Pons (tissue), 1 donor: ENCODE measurements at regions not wholly inside any gene's neighbourhood (a gene's known extent, or its start where the extent isn't known, plus 50 kb on each side); places are given as distances from the start of the nearest gene placed in this dataset.
"Not testable (repeated sequence)": the region's sequence is repeated elsewhere in the genome, so short reads cannot be mapped to it uniquely, and the experiment has no call there.

Experiments used
- DNase-seq: peaks from one replicate; pipeline ENCODE4 v3.0.0-alpha.2; 2016; ENCODE audit warnings: low spot score

DNA sequence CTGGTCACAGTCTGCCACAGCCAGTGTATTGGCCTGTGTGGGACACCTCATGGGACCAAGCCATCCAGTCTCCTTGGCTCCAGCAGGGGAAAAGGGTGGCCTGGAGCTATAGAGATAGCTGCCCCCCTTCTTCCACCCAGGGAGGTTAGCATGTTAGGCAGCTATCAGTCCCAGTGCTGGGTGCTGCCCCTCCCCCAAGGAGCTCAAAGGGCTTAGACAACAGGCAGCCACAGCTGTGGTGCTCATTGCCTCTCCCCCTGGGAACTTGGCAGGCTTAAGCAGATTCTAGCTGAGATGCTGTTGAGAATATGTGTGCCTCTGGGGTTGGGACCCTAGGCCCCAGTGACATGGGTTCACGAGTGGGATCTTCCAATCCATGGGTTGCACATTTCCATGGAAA lies 226.0 kb upstream of the PTGER4 start:
- no peak for DNase-seq

DNA sequence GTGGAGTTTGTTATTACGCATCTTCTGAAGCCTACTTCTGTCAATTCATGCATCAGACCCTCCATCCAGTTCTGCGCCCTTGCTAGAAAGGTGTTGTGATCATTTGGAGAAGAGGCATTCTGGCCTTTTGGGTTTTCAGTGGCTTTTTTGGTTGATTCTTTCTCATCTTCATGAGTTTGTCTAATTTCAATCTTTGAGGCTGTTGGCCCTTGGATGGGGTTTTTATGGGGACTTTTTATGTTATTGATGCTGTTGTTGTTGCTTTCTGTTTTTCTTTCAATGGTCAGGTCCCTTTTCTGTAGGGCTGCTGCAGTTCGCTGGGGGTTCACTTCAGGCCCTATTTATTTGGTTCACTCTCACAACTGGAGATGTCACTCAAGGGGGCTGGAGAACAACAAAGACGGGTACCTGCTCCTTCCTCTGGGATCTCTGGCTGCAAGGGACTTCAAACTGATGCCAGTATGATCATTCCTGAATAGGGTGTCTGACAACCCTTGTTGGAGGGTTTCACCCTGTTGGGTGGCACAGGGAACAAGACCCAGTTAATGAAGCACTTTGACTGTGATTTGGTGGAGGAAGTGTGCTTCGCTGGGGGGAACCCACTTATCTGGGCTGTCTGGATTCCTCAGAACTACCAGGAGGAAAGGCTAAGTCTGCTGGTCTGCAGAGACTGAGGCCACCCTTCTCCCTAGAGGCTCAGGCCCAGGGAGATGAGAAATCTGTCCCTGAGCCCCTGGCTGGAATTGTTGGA lies 226.7 kb upstream of the PTGER4 start:
- DNase-seq: no peak

DNA sequence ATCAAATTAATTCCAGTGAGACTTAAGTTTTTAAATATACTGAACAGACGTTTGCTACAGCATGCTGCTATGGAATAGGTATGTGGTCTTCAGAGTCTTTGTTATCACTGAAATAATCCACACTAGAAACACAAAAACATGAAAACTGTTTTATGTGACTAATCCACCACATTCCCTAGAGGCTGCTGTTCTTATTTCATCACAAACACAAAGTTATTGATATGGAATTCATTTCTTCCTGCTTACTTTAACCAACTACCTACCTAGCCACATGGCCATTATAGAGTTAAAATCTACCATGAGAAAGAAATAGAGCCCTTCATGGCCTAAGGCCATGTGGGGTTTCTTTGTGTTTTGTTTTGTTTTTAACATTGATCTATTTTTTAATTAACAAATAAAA lies 232.3 kb upstream of the PTGER4 start:
- DNase-seq: no peak

DNA sequence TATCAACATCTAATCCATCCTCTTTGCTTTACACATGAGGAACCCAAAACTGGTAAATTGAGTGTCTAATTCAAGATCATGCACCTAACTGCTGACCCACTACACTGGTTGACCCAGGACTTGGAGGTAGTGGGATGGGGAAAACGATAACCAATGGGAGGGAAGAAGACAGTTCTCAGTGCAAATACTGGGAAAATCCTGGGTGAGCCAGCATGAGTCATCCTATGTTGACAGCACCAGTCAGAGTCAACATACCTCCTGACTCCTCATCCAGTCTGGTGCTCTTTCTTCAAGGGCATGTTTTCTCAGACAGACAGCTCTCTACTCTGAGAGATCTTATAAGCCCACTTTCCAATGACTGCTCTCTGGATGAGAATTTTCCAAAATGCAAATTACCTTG lies 232.8 kb upstream of the PTGER4 start:
- DNase-seq: no peak

DNA sequence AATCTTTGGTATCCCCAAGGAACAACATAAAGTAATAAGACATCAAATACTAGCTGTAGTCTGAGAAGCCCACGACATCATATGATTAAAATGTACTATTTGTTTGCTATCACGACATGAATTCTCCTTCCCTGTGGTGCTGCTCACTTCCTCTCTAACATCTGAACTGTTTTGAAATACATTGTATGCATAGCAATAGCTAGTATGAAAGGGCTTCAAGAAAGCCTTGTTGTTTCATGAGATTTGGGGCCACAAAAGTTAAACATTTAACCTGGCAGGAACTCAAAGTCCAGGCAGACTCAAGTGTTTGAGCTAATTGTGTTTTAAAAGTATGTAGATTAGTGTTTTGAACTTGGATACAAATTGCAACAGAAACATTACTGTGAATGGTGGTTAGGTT lies 237.4 kb upstream of the PTGER4 start:
- DNase-seq: no peak

DNA sequence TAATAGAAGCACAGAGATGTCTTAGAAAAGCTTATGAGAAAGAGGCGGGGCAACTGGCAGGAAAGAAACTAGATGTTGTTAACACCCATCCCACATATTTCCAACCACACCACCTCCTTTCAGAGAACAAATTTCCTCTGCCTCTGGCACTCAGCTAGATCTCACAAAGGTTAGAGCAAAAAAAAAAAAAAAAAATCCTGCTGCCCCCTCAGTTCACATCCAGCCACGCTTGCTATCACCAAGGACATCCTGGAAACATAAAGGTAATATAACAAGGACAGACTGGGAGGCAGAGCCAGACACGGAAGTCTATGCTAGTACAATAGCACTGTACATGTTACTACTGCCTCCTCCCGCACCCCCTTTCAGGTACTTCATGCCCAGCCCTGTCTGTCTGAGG lies 238.0 kb upstream of the PTGER4 start:
- no peak for DNase-seq

DNA sequence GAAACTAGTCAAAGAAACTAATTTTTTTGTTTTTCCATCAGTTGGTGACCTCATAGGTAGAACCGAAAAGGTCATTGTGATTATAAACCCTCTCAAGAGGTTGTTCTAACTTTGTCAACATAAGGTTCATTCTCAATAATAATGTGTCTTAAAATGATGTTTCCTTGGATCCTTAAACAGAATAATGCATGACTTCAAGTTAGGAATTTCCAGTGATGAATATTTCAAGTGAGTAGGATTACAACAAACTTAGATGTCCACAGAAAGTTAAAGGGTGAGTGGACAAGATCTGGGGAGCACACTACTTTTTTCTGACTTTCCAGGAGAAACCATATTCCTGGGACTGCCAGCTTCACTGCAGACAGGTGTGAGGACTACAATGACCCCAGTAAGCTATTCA lies 239.0 kb upstream of the PTGER4 start:
- no peak for DNase-seq

DNA sequence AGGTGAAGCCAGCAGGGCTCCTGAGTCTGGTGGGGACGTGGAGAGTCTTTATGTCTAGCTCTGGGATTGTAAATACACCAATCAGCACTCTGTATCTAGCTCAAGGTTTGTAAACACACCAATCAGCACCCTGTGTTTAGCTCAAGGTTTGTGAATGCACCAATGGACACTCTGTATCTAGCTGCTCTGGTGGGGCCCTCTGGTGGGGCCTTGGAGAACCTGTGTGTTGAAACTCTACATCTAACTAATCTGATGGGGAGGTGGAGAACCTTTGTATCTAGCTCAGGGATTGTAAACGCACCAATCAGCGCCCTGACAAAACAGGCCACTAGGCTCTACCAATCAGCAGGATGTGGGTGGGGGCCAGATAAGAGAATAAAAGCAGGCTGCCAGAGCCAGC lies 240.6 kb upstream of the PTGER4 start:
- not testable (repeated sequence) for DNase-seq

DNA sequence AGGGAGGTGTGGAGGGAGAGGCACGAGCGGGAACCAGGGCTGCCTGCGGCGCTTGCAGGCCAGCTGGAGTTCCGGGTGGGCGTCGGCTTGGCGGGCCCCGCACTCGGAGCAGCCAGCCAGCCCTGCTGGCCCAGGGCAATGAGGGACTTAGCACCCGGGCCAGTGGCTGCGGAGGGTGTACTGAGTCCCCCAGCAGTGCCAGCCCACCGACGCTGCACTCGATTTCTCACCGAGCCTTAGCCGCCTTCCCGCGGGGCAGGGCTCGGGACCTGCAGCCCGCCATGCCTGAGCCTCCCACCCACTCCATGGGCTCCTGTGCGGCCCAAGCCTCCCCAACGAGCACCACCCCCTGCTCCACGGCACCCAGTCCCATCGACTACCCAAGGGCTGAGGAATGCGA lies 241.1 kb upstream of the PTGER4 start:
- DNase-seq: not testable (repeated sequence)

DNA sequence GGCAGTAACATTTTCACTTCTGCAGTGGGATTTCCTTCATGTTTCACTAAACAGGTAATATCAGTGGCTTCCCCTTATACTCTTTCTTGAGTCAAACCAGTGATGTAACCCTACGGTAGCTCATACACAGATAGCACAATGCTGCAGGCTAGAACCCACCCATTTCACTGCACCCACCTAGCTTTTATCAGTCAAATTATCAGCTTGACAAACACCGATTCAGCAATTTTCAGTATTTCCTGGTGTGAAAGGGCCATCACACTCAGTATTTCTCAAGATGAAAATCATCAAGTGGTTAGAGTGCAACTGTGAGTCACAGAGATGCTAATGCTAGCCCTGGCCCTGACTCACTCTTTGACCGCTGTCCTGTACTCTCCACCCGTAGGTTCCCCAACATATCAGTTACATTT lies 242.3 kb upstream of the PTGER4 start:
- DNase-seq: no peak

DNA sequence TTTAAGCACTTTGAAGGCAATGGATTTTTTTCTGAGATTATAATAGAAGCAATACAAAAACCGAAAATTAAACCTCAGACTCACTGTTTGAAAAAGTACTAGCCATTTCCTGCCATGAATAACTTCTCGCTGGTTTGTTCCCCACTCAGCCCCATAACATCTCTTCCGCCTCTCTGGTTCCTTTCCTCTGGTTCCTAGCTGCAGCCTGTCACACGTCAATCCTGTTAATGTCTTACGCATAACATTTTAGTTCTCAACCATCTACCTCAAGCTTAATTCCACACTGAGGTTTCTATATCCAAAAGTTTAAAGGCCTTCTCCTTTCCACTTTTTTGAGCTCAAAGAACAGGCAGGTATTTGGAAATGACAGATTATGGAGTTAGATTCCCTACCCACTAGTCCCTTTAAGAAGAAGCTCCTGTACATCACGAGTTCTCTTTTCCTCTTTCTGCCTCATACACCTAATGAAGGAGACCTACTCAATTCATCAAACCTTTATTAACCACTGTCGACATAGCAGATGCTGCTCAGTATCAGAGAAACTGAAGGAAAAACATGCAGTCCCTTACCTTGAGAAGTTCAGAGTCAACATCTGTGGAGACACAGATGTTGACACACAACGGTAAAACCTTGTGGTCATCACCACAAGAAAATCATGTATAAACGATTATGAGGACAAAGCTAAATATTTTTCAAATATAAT lies 243.0 kb upstream of the PTGER4 start:
- peak; percentile 31 for DNase-seq

DNA sequence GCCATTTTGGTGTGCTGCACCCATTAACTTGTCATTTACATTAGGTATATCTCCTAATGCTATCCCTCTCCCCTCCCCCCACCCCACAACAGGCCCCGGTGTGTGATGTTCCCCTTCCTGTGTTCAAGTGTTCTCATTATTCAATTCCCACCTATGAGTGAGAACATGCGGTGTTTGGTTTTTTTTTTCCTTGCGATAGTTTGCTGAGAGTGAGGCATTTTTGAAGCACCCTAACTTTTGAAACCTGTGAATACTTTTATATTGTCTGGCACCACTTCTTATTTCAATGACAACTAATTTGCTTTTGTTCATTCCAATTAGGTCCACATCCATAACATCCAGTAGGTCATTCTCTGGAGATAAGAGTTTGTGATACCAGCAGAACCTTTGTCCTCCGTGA lies 244.0 kb upstream of the PTGER4 start:
- not testable (repeated sequence) for DNase-seq

DNA sequence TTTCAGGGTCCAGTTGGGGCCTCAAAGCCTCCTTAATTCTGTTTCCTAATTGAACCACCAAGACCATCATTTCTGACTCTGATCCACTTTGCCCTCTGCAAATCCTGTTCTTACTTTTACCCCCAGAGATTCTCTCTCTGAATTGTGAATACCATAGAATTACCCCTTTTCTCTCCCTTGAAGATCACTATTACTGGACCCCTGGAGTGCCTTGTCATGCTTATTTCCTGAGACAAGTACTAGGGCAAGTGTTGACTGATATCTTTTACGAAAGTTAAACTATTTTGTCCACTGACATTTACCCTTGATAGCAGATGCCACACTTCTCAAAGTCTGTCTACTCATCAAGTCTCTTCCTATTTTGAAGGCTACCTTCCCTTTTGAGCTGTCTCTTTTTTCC lies 246.9 kb upstream of the PTGER4 start:
- DNase-seq: no peak

DNA sequence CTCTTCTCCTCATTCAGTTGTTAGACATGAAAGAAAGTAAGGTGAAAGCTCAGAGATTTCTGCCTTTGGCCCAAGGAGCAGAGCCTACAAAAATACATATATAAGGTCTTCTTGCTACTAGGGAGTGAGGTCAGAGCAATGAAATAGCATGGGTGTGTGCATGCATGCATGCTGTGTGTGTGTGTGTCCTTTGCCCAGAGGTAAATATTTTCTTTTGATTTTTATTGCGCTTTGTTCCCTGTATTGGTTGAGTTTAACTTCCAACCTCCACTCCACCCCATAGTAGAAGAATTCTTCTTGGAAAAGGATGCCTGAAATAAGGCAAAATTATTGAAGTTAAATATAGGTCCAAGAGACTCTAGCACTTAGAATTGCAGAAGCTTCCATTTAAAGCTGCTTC lies 248.0 kb upstream of the PTGER4 start:
- DNase-seq: no peak

DNA sequence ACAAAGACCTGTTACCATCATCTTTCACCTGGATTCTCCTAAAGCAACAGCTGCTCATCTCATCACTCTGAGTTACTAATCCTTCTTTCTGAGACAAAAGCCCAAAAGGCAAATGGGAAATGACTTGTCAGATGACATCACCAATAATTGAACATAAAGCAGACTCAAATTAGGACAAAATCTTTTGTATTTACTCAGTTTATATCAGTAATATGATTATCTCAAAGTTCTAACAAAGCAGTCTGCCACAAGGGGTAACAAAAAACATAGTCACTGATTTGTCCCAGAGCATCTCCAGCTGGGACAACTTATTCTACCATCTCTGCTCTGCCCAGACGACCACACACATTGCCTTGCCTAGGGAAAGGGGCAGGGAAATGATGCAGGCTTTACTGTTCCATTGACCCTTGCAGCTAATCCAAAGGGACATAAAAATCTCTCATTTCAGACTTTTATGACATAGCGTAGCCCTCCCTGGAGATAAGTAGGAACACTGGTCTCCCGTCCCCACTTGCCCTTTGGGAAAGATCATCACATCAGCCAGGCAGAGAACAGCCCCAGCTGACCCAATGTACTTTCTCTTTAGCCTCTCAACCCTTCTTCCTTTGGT lies 249.5 kb upstream of the PTGER4 start:
- DNase-seq: no peak

DNA sequence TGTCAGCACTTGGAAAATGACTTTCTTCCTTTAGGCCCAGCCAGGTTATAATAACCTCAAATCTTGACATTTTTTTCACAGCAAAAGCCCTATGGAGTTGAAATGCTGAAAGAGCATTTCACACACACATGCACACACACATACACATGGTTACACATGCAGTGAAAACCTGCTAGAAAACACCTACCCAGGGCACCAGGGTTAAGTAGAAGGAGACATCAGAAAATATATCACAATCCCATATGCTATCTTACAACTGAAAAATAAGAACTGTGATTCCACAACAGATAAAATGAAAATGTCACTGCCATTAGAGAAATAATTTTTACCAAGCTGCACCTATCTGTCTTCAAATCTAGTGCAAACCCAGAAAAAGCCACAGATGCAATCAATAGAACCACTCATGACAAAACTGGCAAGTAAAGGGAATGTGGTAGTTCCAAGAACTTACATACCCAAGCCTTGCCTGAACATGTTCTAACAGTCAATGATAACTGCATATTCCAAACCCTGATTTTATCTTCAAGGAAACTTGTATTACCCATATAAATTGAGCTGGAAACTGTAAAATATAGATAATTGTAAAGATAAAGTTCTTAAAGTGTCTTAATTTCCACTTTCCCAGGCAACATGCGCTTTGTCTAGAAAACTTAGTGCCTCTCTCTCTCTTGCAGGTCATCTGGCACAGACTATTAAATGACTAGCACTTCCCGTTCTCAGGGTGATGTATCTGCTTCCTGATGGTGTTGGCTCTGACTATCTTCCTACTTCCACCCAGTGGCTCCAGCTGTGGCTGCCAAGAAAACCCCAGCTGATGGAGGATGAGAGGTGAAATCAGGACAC lies 250.2 kb upstream of the PTGER4 start:
- peak; percentile 48 for DNase-seq

DNA sequence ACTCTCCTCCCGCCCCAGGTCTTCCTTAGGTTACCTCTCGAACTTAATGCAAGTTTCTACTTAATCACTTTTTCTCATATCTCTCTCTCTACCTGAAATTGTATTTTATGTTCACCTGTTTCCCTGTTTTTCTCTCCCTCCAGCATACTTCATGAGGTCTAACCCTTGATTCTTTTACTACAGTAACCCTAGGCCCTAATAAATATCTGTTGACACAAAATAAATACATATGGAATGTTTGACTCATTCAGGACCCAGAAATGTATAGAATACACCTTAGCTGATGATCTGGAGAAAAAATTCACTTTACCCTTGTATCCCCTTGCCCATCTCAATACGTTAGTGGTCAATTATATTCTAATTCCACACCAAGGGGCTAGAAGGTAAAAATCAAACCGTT lies 250.9 kb upstream of the PTGER4 start:
- no peak for DNase-seq

DNA sequence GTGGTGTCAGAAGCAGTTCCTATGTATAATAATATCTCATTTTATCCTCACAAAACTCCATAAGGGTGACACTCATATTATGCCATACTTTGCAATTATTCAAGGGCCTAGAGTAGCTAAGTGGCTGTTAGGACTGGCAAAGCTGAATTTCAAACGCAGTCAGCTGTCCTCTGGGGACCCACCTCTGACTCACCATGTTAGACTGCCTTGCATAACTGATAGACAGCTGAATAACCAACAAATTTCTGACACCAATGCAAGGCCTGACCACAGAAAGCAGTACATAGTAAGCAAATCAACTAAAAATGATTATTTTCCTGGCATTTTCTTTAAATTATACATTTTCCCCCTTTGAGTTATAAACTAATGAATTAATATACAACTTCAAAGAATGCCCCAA lies 251.6 kb upstream of the PTGER4 start:
- DNase-seq: no peak

DNA sequence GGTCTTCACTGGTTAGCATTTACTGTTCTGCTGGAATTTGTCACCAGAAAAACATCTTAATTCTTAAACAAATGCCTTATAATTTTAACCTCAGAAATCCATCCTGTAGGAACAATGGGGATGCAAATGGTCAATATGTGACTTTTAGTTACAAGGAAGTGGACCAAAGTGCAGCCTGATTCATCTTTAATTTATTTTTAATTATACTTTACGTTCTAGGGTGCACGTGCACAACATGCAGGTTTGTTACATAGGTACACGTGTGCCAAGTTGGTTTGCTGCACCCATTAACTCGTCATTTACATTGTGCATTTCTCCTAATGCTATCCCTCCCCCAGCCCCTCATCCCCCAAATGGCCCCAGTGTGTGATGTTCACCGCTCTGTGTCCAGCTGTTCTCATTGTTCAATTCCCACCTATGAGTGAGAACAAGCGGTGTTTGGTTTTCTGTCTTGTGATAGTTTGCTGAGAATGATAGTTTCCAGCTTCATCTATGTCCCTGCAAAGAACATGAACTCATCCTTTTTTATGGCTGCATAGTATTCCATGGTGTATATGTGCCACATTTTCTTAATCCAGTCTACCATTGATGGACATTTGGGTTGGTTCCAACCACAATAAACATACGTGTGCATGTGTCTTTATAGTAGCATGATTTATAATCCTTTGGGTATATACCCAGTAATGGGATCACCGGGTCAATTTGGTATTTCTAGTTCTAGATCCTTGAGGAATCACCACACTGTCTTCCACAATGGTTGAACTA lies 262.5 kb upstream of the PTGER4 start:
- DNase-seq: not testable (repeated sequence)

DNA sequence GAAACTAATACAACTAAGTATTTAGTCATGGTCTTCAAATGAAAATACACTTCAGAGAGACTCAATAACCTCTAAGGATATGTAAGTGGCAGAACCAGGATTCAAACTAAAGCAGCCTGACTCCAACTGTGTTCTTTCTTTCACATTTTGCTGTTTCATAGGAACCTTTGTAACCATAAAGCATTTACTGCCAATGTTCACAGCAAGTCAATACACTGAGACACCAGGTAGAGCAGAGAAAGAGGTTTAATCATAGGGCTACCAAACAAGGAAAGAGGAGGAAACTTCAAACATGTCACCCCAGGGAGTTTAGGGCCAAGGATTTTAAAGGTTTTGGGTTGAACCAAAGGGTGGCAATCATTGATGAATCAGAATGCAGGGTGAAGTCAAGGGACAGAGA lies 263.1 kb upstream of the PTGER4 start:
- no peak for DNase-seq

DNA sequence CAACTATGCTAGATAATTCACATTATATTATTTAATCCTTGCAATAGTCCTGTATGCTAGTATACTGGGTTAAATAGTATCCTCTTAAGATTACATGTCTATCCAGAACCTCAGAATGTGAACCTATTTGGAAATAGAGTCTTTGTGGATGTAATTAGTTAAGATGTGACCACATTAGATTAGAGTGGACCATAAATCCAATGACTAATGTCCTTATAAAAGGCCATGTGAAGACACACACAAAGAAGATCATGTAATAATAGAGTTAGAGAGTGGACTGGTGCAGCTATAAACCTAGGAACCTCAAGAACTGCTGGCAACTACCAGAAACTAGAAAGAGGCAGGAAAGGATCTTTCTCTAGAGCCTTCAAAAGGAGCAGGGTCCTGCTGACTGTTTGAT lies 263.6 kb upstream of the PTGER4 start:
- DNase-seq: no peak

DNA sequence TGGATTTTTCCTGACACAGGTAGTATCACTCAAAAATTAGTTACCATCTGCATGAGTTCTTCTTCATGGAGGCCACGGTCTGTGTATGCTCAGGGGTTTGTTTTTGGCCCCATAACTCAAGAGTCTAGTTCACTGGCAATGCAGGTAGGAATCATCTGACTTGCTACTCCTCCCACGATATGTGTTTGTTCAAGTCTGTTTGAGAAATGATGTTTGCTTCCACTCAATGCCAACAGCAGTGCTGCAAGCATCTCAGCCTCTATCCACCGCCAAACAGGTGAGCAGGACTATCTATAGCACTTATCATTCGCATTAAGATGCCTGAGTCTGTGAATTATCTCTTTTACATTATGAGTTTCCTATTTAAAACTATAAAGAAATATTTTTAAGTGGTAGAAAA lies 264.8 kb upstream of the PTGER4 start:
- no peak for DNase-seq
